ENCODE measurements at regions not wholly inside any gene's neighbourhood (a gene's known extent, or its start where the extent isn't known, plus 50 kb on each side); places are given as distances from the start of the nearest gene placed in this dataset.
"Not testable (repeated sequence)": the region's sequence is repeated elsewhere in the genome, so short reads cannot be mapped to it uniquely, and the experiment has no call there.

DNA sequence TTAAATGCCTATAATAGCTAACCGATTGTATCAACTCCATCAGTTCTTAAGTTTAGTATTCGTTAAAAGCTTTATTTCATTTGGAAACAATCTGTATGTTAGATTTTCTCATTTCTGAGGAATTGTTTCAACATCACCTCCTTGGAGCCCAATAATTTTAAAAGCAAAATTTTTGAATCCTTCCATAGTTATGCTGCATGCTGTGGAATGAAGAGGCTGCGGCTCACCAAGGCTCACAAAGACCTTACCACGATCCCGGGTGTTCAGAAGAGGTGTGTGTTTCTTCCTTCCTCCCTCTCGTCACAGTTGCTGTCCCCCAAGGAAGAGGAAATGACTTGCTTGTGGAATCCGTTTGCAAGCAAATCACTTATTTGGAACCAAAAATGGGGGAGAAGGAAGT is 143.8 kb downstream of the FGF1 start:
- DNase-seq = no peak

DNA sequence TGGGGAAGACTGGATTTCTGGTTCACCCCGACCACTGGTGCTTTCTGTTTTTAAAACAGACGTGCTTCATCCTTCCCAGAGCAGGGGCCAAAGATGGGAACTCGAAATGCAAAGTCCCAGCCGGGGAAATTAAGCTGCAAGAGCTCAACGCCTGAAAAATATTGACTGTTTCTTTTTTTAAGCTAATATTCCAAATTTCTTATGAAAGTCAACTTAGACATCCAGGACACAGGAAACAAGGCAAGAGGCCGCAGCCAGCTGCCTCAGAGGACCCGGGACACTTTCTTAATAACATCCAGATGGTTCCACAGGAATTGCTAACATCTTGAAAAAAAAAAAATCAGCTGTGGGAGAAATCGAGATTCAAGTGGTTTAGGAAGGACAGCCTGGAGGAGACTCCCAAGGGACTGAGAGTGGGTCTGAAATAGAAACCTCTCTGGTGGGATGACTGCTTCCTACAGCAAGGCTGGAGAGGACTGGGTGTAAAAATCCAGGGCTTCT is 144.9 kb downstream of the FGF1 start:
- no peak for DNase-seq

DNA sequence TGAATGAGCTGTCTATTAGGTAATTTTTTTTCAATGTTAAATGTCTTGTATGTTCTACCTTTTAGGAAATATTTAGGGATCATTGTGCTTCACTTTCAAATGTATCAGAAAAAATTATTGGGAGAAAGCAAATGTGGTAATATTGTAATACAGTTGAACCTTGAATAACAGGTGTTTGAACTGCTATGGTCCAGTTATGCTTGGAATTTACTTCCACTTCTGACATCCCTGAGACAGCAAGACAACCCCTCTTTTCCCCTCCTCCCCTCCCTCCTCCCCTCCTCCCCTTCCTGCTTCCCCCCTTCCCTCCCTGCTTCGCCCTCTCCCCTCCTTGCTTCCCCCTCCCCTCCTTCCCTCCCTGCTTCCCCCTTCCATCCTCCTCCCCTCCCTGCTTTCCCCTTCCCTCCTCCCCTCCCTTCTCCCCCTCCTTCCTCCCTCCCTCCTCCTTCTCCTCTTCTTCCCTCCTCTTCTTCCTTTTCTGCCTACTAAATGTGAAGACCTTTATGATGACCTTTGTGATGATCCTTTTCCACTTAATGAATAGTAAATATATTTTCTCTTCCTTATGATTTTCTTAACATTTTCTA is 146.6 kb downstream of the FGF1 start:
- no peak for DNase-seq

DNA sequence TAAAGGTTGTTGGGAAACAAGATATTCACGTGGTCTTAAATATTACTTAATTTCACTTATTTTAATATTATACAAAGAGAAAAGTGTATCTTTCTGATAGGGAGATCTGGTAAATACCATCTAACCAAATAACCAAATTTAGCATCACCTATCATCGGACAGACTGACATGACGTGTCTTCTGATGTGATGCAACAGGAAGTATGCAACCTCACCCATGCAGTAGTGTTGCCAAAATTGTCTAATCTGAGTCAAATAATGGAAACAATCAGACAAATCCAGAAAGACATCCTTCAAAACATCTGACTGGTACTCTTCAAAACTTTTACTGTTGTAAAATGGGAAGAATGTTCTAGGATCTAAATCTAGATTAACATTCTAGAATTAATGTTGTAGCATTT is 148.0 kb downstream of the FGF1 start:
- DNase-seq = no peak

DNA sequence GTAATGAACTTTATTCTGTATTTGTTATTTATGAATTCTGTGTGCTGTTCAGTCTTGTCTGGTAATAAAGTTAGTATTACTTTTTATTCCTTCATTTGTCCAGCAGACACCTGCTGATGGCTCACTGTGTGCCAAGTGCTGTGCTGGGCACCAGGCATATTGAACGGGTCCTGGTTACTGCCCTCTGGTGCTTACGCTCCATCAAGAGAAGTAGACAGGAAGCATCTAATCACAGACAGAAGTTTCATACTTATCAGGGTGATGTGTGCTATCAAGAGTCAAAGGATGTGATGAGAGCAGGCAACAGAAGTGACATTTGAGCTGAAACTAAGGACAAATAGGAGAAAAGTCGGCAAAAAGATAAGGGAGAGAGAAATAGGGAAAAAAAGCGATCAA is 153.1 kb downstream of the FGF1 start:
- no peak for DNase-seq

DNA sequence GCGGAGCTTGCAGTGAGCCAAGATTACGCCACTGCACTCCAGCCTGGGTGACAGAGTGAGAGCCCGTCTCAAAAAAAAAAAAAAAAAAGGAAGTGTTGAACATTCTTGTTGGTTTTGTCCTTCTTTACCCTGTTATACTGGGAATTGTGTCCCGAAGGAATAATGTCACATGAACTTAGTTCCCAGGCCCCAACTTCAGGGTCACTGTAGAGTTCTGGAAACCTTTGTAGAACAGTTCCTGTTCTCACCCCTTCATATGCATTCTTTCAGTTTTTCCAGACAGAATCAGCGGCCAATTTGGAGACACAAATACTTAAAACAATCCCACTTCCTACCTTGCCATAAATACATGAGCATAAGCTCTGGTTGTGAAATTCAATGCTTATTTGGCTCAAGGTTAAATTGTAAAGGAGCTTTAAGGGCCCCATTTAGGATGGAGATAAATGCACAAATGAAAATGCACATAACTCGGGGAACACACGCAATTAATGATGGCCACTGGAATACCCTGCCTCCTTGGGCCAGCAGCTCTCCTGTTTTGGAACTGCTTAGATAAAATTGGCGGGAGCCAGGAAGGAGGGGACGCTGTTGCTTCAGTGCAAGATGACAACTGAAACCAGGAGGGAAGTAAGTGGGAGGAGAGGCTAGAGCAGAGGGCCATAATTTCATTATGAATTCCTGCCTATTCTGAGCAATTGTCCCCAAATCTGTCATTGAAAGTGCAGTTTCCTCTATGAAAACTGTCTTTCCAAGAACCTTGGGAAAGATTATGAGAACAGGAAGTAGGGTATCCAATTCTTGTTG is 153.7 kb downstream of the FGF1 start:
- DNase-seq = no peak

DNA sequence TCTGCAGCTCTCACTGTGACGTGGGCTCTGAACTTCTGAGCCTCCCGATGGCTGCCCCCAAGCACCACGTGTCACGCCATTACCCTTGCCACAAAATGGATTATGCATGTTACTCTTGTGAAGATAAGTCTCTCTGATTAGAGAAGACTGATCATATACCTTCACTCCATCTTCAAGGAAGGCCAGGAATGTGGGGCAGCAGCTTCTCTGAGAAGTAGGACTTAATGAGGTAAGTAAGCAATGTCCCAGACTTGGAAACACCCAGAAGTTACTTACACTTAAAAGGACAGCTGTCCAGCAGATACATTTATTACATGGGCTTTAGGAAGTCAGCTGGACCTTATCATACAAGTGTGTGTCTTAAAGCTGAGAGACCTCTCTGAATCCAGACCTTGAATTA is 155.0 kb downstream of the FGF1 start:
- DNase-seq = no peak

DNA sequence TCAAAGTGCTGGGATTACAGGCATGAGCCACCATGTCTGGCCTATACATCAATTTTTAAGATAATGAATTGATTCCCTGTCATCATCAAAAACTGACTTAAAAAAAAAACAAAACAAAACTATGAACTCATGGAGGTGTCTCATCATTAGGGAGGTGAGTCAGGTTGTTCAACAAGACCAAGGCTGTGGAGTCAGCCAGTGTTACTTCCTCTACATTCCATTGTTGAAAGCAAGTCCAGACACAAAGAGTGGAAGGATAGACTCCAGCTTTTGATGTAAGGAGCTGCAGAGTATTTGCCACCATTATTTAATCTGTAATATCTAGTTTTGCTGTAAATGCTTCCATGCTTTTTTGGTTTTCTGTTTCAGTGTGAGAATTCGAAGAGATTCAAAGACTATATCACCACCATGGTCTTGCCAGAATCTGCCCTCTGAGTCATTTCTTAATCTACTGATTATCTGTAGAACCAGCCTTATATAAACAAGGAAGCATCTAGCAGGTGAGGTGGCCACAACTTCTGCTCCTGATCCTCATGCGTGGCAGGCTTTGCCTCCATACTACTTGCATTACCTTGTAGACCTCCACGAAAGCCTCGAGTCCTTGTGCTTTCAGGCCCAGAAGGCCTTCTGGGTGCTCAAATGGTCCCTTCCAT is 156.1 kb downstream of the FGF1 start:
- no peak for DNase-seq

DNA sequence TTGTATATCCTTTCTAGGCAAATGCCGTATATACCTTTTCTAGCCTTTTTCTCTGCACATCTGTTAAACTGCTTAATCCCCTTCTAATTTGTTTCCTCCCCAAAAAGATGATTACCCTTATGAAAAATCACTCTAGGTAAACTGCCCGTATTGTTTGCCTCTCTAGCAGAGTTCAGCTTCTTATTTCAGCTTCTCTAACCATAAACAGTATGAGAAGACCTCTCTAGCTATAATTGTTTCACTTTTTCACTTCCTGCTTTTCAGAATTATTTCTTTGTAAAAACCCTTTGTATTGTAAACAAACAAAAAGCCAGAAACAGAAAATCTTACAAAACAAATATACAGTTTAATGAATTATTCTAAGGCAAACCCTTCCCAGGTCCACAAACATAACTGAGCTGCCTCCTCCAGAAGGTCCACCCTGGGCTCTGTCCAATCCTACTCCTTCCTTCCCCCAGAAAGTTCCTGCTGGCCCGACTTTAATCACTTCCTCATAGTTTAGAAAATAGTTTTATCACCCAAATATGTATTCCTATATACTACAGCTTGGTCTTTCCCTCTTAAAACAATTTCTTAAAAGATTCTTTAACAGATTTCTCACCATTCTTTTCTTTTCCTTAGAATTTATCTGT is 158.1 kb downstream of the FGF1 start:
- no peak for DNase-seq

DNA sequence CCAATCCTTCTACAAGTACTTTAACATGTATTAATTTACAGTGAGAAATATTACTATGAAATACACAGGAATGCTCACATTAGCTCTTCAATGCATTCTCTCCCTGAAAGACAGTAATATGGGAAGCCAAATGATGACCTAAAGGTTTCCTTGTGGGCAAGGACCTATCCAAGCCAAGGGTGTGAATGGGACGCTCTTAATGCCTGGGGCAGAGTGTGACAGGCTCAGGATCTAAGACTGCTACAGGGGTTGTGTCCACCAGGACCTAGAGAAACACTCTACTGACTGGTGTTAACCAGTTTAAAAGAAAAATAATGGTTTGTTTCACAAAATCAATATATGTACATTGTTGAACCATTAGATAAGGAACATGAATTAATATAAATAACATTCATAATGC is 158.7 kb downstream of the FGF1 start:
- no peak for DNase-seq

DNA sequence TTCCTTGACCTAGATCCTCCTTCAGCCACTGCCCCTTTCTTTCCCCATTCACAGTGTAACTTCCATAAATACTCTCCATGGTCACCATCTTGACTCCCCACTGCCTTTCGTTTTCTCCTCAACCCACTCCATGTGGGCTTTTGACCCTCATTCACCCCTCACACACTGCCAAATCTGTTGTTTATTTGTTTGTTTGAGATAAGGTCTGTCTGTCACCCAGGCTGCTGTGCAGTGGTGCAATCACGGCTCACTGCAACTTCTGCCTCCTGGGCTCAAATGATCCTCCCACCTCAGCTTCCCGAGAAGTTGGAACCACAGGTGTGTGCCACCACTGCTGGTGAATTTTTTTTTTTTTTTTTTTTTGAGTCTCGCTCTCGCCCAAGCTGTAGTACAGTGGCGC is 162.9 kb downstream of the FGF1 start:
- DNase-seq = no peak

DNA sequence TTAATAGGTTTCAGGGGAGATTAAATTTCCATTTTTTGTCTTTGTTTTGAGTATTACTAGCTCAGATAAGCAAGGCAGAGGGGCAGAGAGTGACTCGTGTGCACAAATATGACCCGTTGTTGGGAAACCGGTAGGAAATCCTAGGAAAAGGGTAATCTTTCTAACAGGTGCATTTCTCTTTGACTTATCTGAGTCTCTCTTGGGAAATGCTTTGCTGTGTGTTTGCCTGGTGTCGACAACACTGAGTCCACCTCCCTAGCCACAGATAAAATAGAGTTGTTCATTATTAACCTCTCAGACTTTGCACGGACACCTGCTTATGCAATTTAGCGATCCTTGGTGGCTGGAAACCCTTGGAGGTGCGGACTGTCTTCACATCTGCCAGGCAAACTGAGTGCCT is 164.2 kb downstream of the FGF1 start:
- no peak for DNase-seq

DNA sequence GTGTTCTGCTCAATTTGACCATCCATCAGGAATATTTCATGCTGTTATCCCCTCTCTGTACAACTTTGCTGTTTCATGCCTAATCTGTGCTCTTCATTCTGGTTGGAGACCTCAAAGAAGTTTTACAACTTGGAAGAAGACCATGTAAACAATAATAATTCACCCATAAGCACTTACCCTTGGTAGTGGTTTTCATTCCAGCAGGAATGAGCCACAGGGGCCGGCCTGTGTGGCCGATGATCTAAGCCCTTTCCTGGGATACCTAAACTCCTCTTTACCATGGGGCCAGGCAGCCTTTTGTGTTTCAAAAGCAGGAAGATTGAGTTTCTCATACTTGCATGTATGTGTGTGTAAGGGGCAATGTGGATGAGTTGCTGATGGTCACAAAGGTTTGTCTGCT is 165.0 kb downstream of the FGF1 start:
- no peak for DNase-seq

DNA sequence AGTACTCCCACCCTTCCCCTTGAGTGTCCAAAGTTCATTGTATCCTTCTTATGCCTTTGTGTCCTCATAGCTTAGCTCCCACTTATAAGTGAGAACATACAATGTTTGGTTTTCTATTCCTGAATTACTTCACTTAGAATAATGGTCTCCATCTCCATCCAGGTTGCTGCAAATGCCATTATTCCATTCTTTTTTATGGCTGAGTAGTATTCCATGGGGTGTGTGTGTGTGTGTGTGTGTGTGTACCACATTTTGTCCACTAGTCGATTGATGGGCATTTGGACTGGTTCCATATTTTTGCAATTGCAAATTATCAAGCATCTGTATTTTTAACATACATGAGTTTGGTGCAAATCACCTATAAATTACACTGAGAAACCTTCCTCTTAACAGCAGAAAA is 166.0 kb downstream of the FGF1 start:
- DNase-seq = not testable (repeated sequence)

DNA sequence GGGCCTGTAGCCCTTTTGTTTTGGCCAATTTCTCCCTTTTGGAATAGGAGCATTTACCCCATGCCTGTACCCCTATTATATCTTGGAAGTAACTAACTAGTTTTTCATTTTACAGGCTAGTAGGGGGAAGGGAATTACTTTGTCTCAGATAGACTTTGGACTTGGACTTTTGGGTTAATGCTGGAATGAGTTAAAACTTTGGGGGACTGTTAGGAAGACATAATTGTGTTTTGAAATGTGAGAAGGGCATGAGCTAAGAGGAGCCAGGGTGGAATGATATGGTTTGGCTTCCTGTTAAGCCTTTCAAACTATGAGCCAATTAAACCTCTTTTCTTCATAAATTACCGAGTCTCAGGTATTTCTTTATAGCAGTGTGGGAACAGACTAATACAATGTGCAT is 168.1 kb downstream of the FGF1 start:
- DNase-seq = no peak

DNA sequence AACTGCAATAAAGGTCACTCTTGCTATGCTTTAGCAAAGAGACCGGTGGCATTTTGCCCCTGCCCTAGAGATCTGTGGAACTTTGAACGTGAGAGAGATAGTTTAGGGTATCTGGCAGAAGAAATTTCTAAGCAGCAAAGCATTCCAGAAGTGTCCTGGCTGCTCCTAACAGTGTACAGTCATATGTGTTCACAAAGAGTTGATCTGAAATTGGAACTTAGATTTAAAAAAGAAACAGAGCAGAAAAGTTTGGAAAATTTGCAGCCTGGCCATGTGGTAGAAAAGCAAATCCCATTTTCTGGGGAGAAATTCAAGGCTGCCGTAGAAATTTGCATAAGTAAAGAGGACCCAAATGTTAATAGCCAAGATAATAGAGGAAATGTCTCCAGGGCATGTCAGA is 169.2 kb downstream of the FGF1 start:
- no peak for DNase-seq

DNA sequence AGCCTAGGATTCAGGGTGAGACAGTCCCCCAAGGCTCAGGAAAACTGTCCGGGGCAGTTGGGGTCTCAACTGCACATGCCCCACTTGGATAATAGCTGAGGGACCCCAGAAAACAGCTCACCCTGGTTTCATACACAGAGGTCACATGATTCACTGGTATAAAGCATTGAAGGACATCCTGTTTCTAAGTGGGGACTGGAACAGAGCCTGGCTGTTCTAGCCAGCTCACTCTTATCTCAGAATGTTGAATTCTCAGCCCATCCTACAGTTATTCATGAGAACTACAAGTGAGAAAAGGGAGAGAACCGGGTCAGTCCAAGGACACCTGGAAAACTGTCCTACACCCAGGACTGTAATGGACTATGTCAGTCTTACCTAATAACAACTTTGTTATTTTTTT is 170.9 kb downstream of the FGF1 start:
- no peak for DNase-seq

DNA sequence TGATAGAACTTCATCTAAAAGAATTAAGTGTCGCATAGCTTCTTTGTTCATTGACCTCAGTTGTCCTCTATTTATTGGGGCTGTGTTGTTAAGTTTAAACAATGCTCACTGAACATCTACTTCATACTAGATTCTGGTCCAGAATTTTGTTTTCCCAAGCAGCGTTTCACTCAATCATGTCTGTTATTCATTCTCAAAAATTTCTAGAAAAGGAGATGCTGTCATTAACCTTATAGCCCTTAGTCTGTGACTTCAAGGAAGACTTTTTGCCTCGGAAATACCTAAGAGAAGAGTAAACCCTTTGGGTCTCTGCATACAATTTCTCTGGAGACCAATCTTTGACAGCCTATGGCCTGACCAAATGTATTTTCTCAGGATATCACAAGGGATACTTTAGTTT is 171.7 kb downstream of the FGF1 start:
- DNase-seq = no peak

DNA sequence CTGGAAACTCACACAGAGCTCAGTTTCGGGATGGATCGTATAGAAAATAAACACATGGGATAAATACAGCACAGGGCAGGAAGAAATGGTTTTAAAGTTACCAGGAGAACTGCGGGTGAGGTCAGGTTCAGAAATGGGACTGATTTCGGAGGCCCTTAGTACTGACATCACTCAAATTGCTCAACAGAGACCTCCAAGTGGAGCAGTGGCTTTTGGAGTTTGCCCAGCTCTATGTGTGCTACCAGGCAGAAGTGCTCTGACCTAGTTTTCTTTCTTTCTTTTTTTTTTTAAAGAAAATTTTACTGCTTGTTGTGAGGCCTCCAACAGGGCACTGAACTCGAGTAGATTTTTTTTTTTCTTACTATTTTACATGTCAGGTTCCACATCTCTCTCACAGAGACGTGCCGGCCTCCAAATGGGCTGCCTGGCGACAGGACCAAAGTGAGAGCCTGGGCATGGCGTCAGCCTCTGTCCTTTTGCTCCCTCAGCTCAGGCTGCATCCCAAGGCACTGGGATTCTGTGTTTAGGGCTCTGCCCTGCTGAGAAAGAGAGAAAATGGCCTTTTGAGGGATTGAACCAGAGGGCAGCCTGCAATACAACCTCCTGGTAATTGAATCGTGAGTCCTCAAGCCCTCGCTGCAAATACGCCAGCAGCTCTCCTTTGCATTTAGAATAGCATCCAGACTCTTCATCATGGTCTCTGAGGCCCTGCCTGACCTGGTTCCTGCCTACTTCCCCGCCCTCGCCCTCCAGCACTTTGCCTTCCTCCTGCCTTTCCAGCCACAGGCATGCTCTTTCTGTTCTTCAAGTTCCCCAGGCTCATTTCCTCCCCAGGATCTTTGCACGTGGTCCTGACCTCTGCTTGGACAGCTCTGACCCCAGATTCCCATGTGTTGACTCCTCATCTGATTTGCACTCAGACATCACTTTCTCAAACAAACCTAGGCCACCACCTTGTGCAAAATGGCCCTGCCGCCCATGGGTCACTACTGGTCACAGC is 173.5 kb downstream of the FGF1 start:
- no peak for DNase-seq

DNA sequence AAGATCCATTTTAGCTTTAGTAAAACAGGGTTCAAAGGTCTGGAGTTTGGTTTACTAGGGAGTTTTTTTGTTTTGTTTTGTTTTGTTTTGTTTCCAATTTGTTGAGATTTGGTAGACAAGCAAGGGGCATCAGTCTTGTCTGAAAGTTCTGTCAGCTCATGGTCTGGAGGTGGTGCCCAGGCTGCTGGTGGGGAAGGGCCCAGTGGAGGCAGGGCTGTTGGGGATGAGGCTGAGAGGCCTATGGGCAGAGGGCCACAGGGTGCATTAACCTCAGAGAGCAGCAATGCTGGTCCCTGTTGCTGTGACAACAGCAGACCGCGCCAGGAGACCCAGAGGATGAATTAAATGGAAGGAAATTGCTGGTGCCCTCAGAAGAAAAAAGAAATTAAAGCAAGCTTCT is 174.5 kb downstream of the FGF1 start:
- DNase-seq = no peak

DNA sequence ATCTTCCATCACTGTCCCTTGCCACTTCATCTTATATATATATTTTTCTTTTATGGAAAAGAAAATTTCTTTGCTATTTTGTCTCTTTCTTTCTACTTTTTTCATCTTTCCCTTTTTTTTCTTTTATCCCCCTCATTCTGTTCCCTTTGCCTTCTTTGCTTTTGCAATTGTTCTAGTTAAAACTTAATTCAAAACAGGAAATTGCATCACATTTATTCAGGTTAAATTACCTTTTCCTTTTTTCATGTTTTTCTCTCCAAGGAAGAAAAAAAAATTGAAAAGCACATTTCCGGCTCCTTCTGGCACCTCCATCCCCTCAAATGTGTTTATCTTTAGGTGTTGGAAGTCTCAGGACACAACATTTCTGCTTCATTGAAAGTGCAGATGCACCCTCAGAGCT is 176.9 kb downstream of the FGF1 start:
- DNase-seq = no peak

DNA sequence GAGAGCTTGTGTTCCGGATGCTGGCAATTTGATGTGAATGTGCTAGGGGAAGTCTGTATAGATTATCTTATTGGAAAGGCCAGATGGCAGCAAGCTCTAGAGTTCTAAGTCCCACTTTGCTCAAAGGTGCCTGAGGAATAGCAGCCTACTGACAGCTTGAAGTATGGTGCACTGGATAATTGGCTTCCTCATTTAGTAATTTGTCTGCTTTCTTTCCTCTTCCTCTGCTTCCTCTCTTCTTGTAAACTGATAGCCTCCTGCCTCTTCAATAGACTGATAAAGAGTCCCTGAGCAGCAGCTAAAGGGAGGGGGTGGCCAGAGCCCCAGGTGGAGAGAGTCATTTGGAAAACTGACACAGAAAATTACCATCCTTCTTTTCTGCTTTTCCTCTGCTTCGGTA is 177.3 kb downstream of the FGF1 start:
- no peak for DNase-seq
